GM12878 (cell line): ENCODE measurements at regions not wholly inside any gene's neighbourhood (a gene's known extent, or its start where the extent isn't known, plus 50 kb on each side); places are given as distances from the start of the nearest gene placed in this dataset.

Experiments
- ATAC-seq: fragments of 200-7000 bp; cut with Tn5 transposase; 3 replicates; pipeline ENCODE4 v1.9.1; 2020; ENCODE audit warnings: mild to moderate bottlenecking, moderate library complexity
- BruUV-seq: library from RNA; stranded (reverse); fragments of 400-500 nt; replicated peaks from 2 replicates; lab custom pipeline; 2021; lab: Mats Ljungman, UMichigan
- CTCF ChIA-PET: fragments of 300-600 bp; sonication (Branson Sonifier 250); formaldehyde crosslinking; extraction: SDS; loops from one replicate; lab custom pipeline; 2021; ENCODE audit warnings: inconsistent platforms; lab: Yijun Ruan, JAX
- POLR2A ChIA-PET: fragments of 350-600 bp; formaldehyde crosslinking; extraction: SDS; loops from one replicate; lab custom pipeline; 2021; ENCODE audit warnings: inconsistent platforms; lab: Charles Lee
- RAD21 ChIA-PET: fragments of 300-600 bp; sonication (Branson Sonifier 250); formaldehyde crosslinking; loops from one replicate; lab custom pipeline; 2023; ENCODE audit warnings: antibody characterized with exemption; ENCODE audit not compliant: unreplicated experiment; lab: Charles Lee
- SMC1A ChIA-PET: fragments of 300-600 bp; sonication (Branson Sonifier 250); formaldehyde crosslinking; loops from one replicate; lab custom pipeline; 2023; ENCODE audit not compliant: unreplicated experiment, uncharacterized antibody; lab: Charles Lee
- DNase-seq: peaks from one replicate; pipeline ENCODE4 v3.0.0-alpha.2; 2011; ENCODE audit warnings: low read depth, low spot score
- FAIRE-seq: peaks from 3 replicates; lab custom pipeline; 2011; peaks lifted over from hg19 to GRCh38; lab: Jason Lieb, UNC
- H2AFZ ChIP-seq: 2 replicates; pipeline ENCODE4 v1.6.0; 2011; ENCODE audit warnings: low read depth, low read length, control low read depth; ENCODE audit not compliant: control insufficient read depth
- H3K27ac ChIP-seq: 2 replicates; pipeline ENCODE4 v1.5.1; 2011; ENCODE audit warnings: control low read depth; ENCODE audit not compliant: control insufficient read depth, insufficient read depth
- H3K27me3 ChIP-seq, 2 experiments: replicated peaks in 1 of 2; 2 replicates each; pipeline versions ENCODE4 v1.6.0 to v1.6.1; 2011; ENCODE audit warnings: low read length in 1 of 2; ENCODE audit not compliant: control insufficient read depth in 2 of 2, insufficient read depth in 2 of 2
- H3K36me3 ChIP-seq, 2 experiments: 2 replicates each; pipeline ENCODE4 v1.5.1; 2011; ENCODE audit warnings: low read length in 1 of 2; ENCODE audit not compliant: control insufficient read depth in 2 of 2, insufficient read depth in 2 of 2
- H3K4me1 ChIP-seq: 2 replicates; pipeline ENCODE4 v1.6.1; 2011; ENCODE audit warnings: mild to moderate bottlenecking, low read length, moderate library complexity, mixed read lengths; ENCODE audit not compliant: control insufficient read depth, insufficient read depth
- H3K4me2 ChIP-seq: 2 replicates; pipeline ENCODE4 v1.6.0; 2011; ENCODE audit warnings: control low read depth; ENCODE audit not compliant: control insufficient read depth, insufficient read depth
- H3K4me3 ChIP-seq: fragments of 200-600 bp; sonication (generic); 2 replicates; pipeline ENCODE4 v1.5.1; 2016
- H3K79me2 ChIP-seq: 2 replicates; pipeline ENCODE4 v1.6.0; 2011; ENCODE audit warnings: low read length; ENCODE audit not compliant: control insufficient read depth, insufficient read depth
- H3K9ac ChIP-seq: 2 replicates; pipeline ENCODE4 v1.8.0; 2011; ENCODE audit warnings: low read length, control low read depth, mixed read lengths; ENCODE audit not compliant: control insufficient read depth, insufficient read depth
- H3K9me3 ChIP-seq: replicated peaks from 3 replicates; pipeline ENCODE4 v1.5.1; 2011; ENCODE audit warnings: mild to moderate bottlenecking, low read length; ENCODE audit not compliant: control insufficient read depth, insufficient read depth
- H4K20me1 ChIP-seq: 2 replicates; pipeline ENCODE4 v1.6.0; 2011; ENCODE audit not compliant: control insufficient read depth, insufficient read depth
- ASH2L ChIP-seq: fragments of 300-600, 200-600 bp; sonication (generic); IDR thresholded peaks from 2 replicates; pipeline ENCODE4 v1.6.1; 2017; ENCODE audit warnings: low read depth, mild to moderate bottlenecking, borderline replicate concordance
- CHD4 ChIP-seq: fragments of 200-600 bp; sonication (generic); IDR thresholded peaks from 2 replicates; pipeline ENCODE4 v1.6.1; 2016; ENCODE audit warnings: mild to moderate bottlenecking
- HDGF ChIP-seq: fragments of 450-650 bp; IDR thresholded peaks from 2 replicates; pipeline ENCODE4 v1.6.1; 2016; ENCODE audit warnings: antibody characterized with exemption
- IRF4 ChIP-seq: IDR thresholded peaks from 2 replicates; pipeline ENCODE4 v1.6.1; 2011; ENCODE audit warnings: low read depth, low read length
- SREBF1 ChIP-seq: IDR thresholded peaks from 2 replicates; pipeline ENCODE4 v1.6.1; 2012; ENCODE audit warnings: mild to moderate bottlenecking, low read length
- ZNF687 ChIP-seq: fragments of 450-650 bp; IDR thresholded peaks from 2 replicates; pipeline ENCODE4 v1.6.1; 2017; ENCODE audit warnings: mild to moderate bottlenecking, moderate library complexity
- WGBS: methylation state at CpG from one replicate; pipeline ENCODE4 v1.1.6; 2016; ENCODE audit warnings: low lambda C conversion rate; ENCODE audit not compliant: insufficient replicate concordance, insufficient coverage; ENCODE audit errors: missing lambda C conversion rate; 5-methylcytosine and 5-hydroxymethylcytosine counted together
- in situ Hi-C: fragments of 300-500 bp; cut with MboI; formaldehyde crosslinking; loops from 9 replicates; pipeline ENCODE4 v1.14.3; 2018; ENCODE audit warnings: mixed read lengths
- intact Hi-C: fragments of 100-400 bp; cut with micrococcal nuclease; formaldehyde crosslinking; loops from one replicate; pipeline ENCODE4 v1.14.2; 2022; ENCODE audit not compliant: unreplicated experiment

- Histone ChIP-seq H3K36me3 (no peaks in the 10 kb centered on the region), H3K4me2 (no peak overlapping the region), H2AFZ (no peak overlapping the region), H3K27me3 (no peaks in the 10 kb centered on the region), H3K79me2 (no peaks in the 10 kb centered on the region), H3K9me3 (no peaks in the 10 kb centered on the region), H3K9ac (no peak overlapping the region), H3K27ac (no peak overlapping the region), H3K4me3 (no peak overlapping the region), H3K4me1 (no peaks in the 10 kb centered on the region), H4K20me1 (no peaks in the 10 kb centered on the region)
- ChIA-PET RAD21 (no interaction called here), SMC1A (no interaction called here), CTCF (interaction anchor here (0.5 kb wide), 1 partner anchor 360 kb away, joined by 3 read pairs; no protein-coding TSS in a partner anchor), POLR2A (interaction anchor here (0.8 kb wide), 1 partner anchor 51 kb away, joined by 3 read pairs; no protein-coding TSS in a partner anchor)
- DNase-seq = no peak
- no TSS peak for BruUV-seq
- intact Hi-C loops (no loop called here), in situ Hi-C loops (no loop called here)
- no peak for ATAC-seq
- WGBS = 6% methylated on average over 10 of the region's 10 CpGs
- TF ChIP-seq IRF4 (no peak), ZNF687 (no peak), CHD4 (no peak), HDGF (no peak), SREBF1 (no peak), ASH2L (no peak)
- no peak for FAIRE-seq
Measured at GRCh38 chr15:96767703-96768434, 437.4 kb downstream of the NR2F2 start.
